Transverse colon (tissue), 4 donors: ENCODE measurements at regions not wholly inside any gene's neighbourhood (a gene's known extent, or its start where the extent isn't known, plus 50 kb on each side); places are given as distances from the start of the nearest gene placed in this dataset.

ENCODE experiments used
- DNase-seq: peaks from one replicate; pipeline ENCODE4 v3.0.0-alpha.2; 2019
- H3K27ac ChIP-seq, 4 donors: fragments of 200-600 bp; sonication (generic); 2 replicates each; pipeline ENCODE4 v1.5.1; 2016 to 2018; ENCODE audit warnings: inconsistent platforms in 4 of 4
- H3K27me3 ChIP-seq: fragments of 200-600 bp; sonication (generic); 2 replicates; pipeline ENCODE4 v1.5.1; 2017; ENCODE audit warnings: inconsistent platforms
- H3K36me3 ChIP-seq, 4 donors: fragments of 200-600 bp; sonication (generic); 2 replicates each; pipeline ENCODE4 v1.5.1; 2017 to 2019; ENCODE audit warnings: inconsistent platforms in 4 of 4
- H3K4me1 ChIP-seq, 4 donors: fragments of 200-600 bp; sonication (generic); 2 replicates each; pipeline ENCODE4 v1.5.1; 2017 to 2020; ENCODE audit warnings: inconsistent platforms in 4 of 4
- H3K4me3 ChIP-seq, 4 donors: fragments of 200-600 bp; sonication (generic); 1 replicate in 1 of 4; 2 replicates in 3 of 4; pipeline versions ENCODE4 v1.5.1 to v1.6.1; 2017 to 2019; ENCODE audit warnings: inconsistent platforms in 4 of 4
- H3K9me3 ChIP-seq, 2 donors: fragments of 200-600 bp; sonication (generic); 2 replicates each; pipeline ENCODE4 v1.5.1; 2017 to 2019; ENCODE audit warnings: inconsistent platforms in 2 of 2
- CTCF ChIP-seq, 5 experiments: fragments of 200-600 bp in 3 of 5; fragments of 450-650 bp in 2 of 5; sonication (generic) in 3 of 5; IDR thresholded peaks; 1 replicate in 2 of 5; 2 replicates in 3 of 5; pipeline ENCODE4 v1.5.1; 2016 to 2017; ENCODE audit warnings: antibody characterized with exemption in 5 of 5, inconsistent platforms in 3 of 5, mild to moderate bottlenecking in 2 of 5, moderate library complexity in 1 of 5
- EP300 ChIP-seq: sonication (generic); formaldehyde crosslinking; IDR thresholded peaks from one replicate; pipeline ENCODE4 v1.6.1; 2017; ENCODE audit warnings: antibody characterized with exemption, low read depth
- POLR2A ChIP-seq: fragments of 450-650 bp; IDR thresholded peaks from one replicate; pipeline ENCODE4 v1.6.1; 2016; ENCODE audit warnings: antibody characterized with exemption, mild to moderate bottlenecking, moderate library complexity
- POLR2AphosphoS5 ChIP-seq, 3 donors: sonication (generic); formaldehyde crosslinking; IDR thresholded peaks; one replicate each; pipeline ENCODE4 v1.6.1; 2016; ENCODE audit warnings: antibody characterized with exemption in 3 of 3
- WGBS, 2 donors: methylation state at CpG; one replicate each; pipeline ENCODE4 v1.1.5; 2018; ENCODE audit warnings: low coverage in 1 of 2; 5-methylcytosine and 5-hydroxymethylcytosine counted together
- in situ Hi-C, 4 donors: fragments of 200-750 bp; cut with MboI; loops; one replicate each; pipeline versions ENCODE4 v1.15.0 to v1.15.1; 2017; ENCODE audit warnings: low sequenced_read_pairs in 3 of 4, low pct_ligation_motif_present in 1 of 4, low pct_unique_long_range_greater_than_20kb in 1 of 4
- intact Hi-C: fragments of 100-400 bp; cut with DNase I; formaldehyde crosslinking; loops from one replicate; pipeline ENCODE4 v1.15.1; 2023; ENCODE audit warnings: low total_unique reads

GRCh38 chr16:86378831-86379504, 131.4 kb upstream of the FOXF1 start:
- in situ Hi-C loops (no loop called here), intact Hi-C loops (no loop called here)
- WGBS, 2 donors = 82 to 89% methylated on average over 3 to 20 of the region's 20 CpGs

GRCh38 chr16:86379505-86379846, 130.9 kb upstream of the FOXF1 start:
- intact Hi-C loops (no loop called here), in situ Hi-C loops (no loop called here)
- TF ChIP-seq POLR2A (no peak), CTCF (IDR thresholded peaks at IDR 0.05) (no peak), EP300 (no peak), POLR2AphosphoS5 (IDR thresholded peaks at IDR 0.05) (no peak)
- H3K27me3 ChIP-seq = no peaks in the 10 kb centered on the region
- H3K36me3 ChIP-seq = no peaks in the 10 kb centered on the region
- no peak for DNase-seq
- H3K27ac ChIP-seq = no peak overlapping the region
- H3K4me1 ChIP-seq = peaks cover 0 to 2% (median 0%) of the 10 kb centered on the region in 4 donors
- no peak overlapping the region for H3K4me3 ChIP-seq
- H3K9me3 ChIP-seq = peaks cover 0 to 3% of the 10 kb centered on the region in 2 donors
- WGBS, 2 donors = 50 to 69% methylated on average over 4 to 9 of the region's 9 CpGs

More at GRCh38 chr16:86378831-86379504, 131.4 kb upstream of the FOXF1 start:
- Histone ChIP-seq H3K4me1 (peaks cover 0 to 2% (median 0%) of the 10 kb centered on the region in 4 donors), H3K9me3 (peaks cover 0 to 3% of the 10 kb centered on the region in 2 donors), H3K36me3 (no peaks in the 10 kb centered on the region), H3K27me3 (no peaks in the 10 kb centered on the region), H3K27ac (no peak overlapping the region), H3K4me3 (no peak overlapping the region)
- no peak for DNase-seq
- no peak for TF ChIP-seq EP300
- no peak for TF ChIP-seq POLR2AphosphoS5 (IDR thresholded peaks at IDR 0.05)
- no peak for TF ChIP-seq CTCF (IDR thresholded peaks at IDR 0.05)
- no peak for TF ChIP-seq POLR2A

- peaks cover 0 to 2% (median 0%) of the 10 kb centered on the region in 4 donors for H3K4me1 ChIP-seq
- in situ Hi-C loops = no loop called here
- H3K27ac ChIP-seq = no peak overlapping the region
- no peaks in the 10 kb centered on the region for H3K36me3 ChIP-seq
- intact Hi-C loops = no loop called here
- no peaks in the 10 kb centered on the region for H3K27me3 ChIP-seq
- H3K9me3 ChIP-seq = no peaks in the 10 kb centered on the region
- no peak overlapping the region for H3K4me3 ChIP-seq
- no peak for TF ChIP-seq EP300
- TF ChIP-seq CTCF (IDR thresholded peaks at IDR 0.05) = no peak
- DNase-seq = no peak
- 78% methylated on average over 9 of the region's 9 CpGs; no CpG with 5 or more reads in 1 of the 2 donors for WGBS, 2 donors
Observed at GRCh38 chr16:86380030-86380429, 130.3 kb upstream of the FOXF1 start.

GRCh38 chr16:86381491-86381890, 128.8 kb upstream of the FOXF1 start:
- no peak overlapping the region for H3K4me3 ChIP-seq
- in situ Hi-C loops = no loop called here
- no peaks in the 10 kb centered on the region for H3K27me3 ChIP-seq
- no peaks in the 10 kb centered on the region for H3K9me3 ChIP-seq
- DNase-seq = no peak
- TF ChIP-seq POLR2AphosphoS5 (IDR thresholded peaks at IDR 0.05) = no peak
- no peak for TF ChIP-seq CTCF (IDR thresholded peaks at IDR 0.05)
- TF ChIP-seq EP300 = no peak
- no peak for TF ChIP-seq POLR2A
- H3K27ac ChIP-seq = no peak overlapping the region
- no peaks in the 10 kb centered on the region for H3K36me3 ChIP-seq
- 82% methylated on average over 7 of the region's 7 CpGs; no CpG with 5 or more reads in 1 of the 2 donors for WGBS, 2 donors
- intact Hi-C loops = no loop called here
- H3K4me1 ChIP-seq = peaks cover 0 to 2% (median 0%) of the 10 kb centered on the region in 4 donors
